Inferior parietal cortex (tissue), 1 donor: ENCODE measurements at regions not wholly inside any gene's neighbourhood (a gene's known extent, or its start where the extent isn't known, plus 50 kb on each side); places are given as distances from the start of the nearest gene placed in this dataset.
A peak's percentile ranks its signal among the peaks of the same experiment; 100 is the strongest.
"Not testable (repeated sequence)": the region's sequence is repeated elsewhere in the genome, so short reads cannot be mapped to it uniquely, and the experiment has no call there.

ENCODE experiments used
- DNase-seq: peaks from one replicate; pipeline ENCODE4 v3.0.0-alpha.2; 2016; ENCODE audit errors: extremely low spot score

DNA sequence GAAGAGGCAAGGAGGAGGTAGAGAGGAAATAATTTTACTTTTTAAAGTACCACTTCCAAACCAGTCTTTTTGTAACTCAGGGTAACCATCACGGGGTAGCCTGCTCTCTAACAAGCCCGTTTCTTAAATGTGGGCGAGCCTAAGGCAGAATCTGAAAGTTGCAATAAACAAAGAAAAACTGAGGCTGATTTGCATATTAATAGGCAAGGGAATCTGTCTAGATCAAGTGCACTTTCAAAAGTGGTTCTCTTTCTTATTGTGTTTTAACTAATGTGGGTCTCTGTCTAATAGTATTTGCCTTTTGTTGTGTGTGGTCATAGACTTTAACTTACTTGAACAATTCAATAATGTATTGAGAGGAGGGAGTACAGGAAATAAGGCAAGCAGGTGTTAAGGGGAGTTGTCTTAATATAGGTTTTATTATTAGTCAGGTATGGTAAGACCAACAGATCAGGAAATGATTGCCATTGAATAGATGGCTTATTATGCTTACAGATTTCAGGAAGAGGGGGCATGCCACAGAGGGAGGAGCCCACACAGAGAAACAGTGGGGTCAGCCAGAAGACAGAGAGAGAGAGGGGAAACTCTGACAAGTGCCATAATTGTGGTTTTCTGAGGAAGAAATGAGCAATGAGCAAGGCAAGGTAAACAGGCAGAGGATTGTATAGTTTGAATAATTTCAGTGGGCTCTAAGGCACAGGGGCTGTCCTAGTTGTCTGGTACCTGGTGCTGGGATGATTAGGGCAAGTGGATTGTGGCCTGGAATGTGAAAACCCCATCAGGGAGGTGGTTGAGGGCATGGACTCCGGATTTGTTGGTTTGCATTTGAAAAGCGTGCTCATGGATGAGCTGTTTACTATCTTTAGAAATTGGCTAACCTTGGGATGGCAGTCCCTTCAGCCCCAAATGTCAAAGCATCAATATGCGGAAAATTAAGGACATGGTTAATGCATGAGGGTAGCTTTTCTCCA, 237.2 kb downstream of the TOX3 start:
- DNase-seq, result no peak

- no peak for DNase-seq
Measured at GRCh38 chr16:52308051-52308450, 238.9 kb downstream of the TOX3 start.

DNA sequence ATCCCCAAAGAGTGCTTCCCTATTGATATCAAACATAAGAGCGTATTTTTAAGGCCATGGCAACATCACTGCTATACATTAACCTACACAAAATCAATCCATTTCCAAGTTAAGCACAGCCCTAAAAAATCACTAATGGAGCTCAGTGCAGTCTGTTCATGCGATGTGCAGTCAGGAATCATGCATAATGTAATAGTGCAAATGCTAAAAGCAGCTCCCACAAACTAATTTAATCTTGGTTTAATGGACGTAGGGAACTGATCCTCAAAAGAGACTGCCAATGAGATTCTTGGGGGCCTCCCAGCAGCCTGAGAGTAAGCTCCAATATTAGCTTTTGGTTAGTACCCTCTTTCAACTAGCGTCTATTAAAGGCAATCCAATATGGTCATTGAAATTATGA, 245.9 kb downstream of the TOX3 start:
- DNase-seq, result no peak

- DNase-seq, result no peak
Measured at GRCh38 chr16:52298769-52299168, 248.2 kb downstream of the TOX3 start.

DNA sequence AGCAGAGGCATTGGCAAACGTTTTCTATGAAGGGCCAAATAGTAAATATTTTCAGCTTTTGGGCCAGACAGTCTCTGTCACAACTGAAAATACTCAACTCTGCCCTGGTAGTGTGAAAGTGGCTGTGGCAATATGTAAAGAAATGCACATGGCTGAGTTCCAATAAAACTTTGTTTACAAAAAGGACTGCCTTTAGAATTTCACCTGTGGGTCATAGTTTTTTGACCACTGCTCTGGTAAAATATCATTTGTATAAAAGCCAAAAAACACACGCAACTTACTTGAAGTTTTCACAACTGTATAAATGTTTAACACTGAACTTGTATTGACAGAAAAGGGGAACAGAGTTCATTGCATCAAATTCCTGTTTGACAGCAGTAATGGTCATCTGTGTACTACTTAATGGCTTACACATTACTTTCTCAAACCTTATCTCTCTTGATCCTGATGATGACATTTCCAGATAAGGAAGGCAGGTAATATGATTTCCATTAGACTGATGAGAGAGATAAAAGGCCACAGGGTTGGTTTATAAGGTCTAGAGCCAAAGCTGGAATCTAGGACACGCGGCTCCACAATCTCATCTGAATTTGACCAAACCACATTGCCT, 250.1 kb downstream of the TOX3 start:
- not testable (repeated sequence) for DNase-seq

- DNase-seq, result no peak
Measured at GRCh38 chr16:52296076-52296475, 250.9 kb downstream of the TOX3 start.

- DNase-seq, result no peak
Measured at GRCh38 chr16:52294660-52295059, 252.3 kb downstream of the TOX3 start.

DNA sequence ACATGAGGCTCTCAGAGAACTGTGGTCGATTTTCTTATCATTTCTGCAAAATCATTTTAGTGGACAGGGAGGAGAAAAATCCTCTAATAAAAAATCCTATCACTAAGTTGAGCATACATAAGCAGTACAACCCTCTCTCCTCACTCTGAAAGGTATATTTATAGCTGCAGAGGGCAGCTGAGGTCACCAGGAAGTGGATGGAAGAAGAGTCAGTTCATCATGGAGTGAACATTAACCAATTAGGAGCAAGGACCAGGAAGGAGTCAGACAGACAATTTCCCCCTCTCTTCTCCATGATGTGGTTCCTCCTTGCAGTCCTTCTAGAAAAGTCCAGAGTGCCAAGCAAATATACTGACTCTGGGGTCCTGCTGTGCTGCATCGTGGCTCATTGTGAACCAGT, 253.7 kb downstream of the TOX3 start:
- DNase-seq, result no peak

GRCh38 chr16:52283584-52284375, 263.2 kb downstream of the TOX3 start:
- no peak for DNase-seq

DNA sequence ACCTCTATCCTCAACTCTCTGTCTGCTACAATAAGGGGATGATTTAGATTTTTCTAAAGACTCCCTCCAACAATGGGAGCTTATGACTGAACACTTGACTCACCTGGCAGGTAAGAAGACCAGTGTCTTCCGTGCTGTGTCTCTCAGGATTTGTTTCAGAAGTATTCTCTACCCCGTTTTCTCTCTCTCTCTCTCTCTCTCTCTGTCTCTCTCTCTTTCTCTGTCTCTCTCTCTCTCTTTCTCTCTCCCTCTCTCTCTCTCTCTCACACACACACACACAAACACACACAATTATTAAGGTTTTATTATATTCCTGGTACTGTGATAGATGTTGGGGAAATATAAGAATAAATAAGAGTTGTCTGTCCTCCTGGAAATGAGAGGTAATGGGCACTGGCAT, 263.9 kb downstream of the TOX3 start:
- no peak for DNase-seq

DNA sequence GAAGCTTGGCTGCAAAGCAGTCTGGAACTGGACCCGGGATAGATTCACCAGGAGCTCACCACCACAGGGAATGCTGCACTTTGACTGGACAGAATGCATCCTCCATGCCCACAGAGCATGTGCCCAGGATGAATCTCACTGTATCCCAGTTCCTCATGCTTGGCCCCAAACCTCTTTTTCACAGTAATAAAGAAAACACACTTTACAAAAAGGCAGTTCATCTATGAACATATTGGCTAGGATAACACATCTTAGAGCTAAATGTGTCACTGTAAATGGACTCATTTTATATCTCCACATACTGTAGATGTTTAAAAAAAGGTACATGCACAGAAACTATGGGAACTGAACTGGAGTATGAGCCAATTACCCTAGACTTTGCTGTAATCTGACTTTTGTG, 266.9 kb downstream of the TOX3 start:
- no peak for DNase-seq

DNA sequence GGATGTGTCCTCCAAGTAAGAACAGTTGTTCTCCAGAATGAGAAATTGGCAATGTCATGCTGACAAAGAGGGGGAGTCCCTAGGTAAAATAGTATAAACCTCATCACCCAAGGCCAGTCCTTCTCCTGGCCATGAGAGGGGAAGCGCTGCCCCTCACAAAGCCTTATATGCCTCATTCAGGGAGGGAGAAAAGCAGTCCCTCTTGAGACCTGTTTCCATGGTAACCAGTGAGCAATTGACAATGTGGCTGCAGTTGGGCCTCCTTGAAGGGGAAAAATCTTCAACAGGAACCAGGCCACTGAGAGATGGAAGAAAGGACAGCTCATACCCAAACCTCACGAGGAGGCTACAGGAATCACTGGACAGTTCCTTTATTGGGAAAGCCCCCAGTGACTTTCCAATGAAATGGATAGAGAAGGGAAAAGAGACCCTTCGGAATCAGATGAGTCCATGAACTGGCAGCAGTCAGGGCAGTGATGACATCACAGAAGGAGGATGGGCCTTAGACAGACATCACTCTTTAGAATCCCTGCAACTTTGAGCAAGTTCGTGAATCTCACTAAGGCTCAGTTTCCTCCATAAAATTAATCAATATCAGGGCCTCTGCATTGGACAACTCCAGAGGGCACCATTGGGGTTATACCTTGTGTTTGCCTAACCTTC, 275.7 kb downstream of the TOX3 start:
- DNase-seq, result no peak

GRCh38 chr16:52265446-52265861, 281.5 kb downstream of the TOX3 start:
- DNase-seq, result no peak

DNA sequence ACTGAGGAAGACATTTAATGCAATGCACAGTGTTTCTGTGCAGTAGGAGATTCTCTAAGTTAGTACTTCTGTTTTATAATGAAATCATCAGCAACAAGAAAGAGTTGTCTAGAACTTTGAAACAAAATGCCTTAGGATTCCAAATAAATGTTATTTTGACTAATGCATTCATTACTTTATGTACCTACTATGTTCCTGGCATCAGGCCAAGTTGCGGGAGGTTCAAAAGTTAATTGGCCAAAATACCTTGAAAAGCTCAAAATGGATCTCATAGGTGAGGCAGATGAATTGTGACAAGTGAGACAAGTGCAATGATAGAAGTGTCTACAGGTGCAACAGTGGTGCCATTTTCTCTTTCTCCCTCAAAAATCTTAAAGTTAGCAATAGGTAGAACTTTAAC, 289.4 kb downstream of the TOX3 start:
- DNase-seq, result no peak

- DNase-seq, result no peak
Measured at GRCh38 chr16:52256310-52257078, 290.4 kb downstream of the TOX3 start.

GRCh38 chr16:52254746-52255145, 292.2 kb downstream of the TOX3 start:
- no peak for DNase-seq

DNA sequence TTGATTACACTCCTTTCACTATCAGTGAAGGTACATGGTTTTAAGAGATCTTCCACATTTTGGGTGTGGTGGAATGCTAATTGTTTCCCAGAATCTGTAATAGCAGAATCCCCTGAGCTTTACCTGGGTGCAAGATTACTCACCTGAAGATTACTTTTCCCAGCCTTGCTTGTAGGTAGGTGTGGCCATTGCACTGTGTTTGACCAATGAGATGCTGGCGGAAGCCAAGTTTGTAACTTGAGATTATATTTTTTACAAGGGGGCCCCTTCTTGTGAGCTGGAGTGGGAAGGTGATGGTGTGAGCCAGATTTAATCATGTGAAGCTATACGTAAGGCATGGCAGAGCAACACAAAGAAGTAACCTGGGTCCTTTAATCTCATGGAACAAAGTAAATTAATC, 294.3 kb downstream of the TOX3 start:
- no peak for DNase-seq

GRCh38 chr16:52251495-52251894, 295.4 kb downstream of the TOX3 start:
- DNase-seq, result peak; percentile 47

DNA sequence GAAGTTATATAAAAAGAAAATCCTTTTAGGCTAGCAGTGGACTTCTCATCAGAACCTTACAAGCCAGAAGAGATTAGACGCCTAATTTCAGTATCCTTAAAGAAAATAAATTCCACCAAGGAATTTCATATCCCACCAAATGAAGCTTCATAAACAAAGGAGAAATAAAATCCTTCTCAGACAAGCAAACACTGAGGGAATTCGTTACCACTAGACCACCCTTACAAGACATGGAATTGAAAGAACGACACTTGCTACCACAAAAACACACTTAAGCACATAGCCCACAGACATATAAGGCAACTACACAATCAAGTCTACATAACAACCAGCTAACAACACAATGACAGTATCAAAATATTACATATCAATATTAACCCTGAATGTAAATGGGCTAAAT, 299.2 kb downstream of the TOX3 start:
- DNase-seq, result no peak

GRCh38 chr16:52238710-52239109, 308.2 kb downstream of the TOX3 start:
- DNase-seq, result no peak

- no peak for DNase-seq
Measured at GRCh38 chr16:52237823-52238222, 309.1 kb downstream of the TOX3 start.
